Spinal cord (tissue), 9 donors: ENCODE measurements at regions not wholly inside any gene's neighbourhood (a gene's known extent, or its start where the extent isn't known, plus 50 kb on each side); places are given as distances from the start of the nearest gene placed in this dataset.

ENCODE experiments used
- DNase-seq, 6 donors: peaks; one replicate each; pipeline versions ENCODE4 v3.0.0 to v3.0.0-alpha.2; 2013 to 2015; ENCODE audit warnings: low spot score in 6 of 6, low read depth in 4 of 6
- H3K27ac ChIP-seq: one replicate; pipeline ENCODE4 v1.5.1; 2013; ENCODE audit warnings: low read depth, low read length, control low read depth
- H3K27me3 ChIP-seq: one replicate; pipeline ENCODE4 v1.6.1; 2013; ENCODE audit warnings: low read length; ENCODE audit not compliant: control insufficient read depth, insufficient read depth
- H3K36me3 ChIP-seq: one replicate; pipeline ENCODE4 v1.6.1; 2013; ENCODE audit warnings: low read length; ENCODE audit not compliant: control insufficient read depth, insufficient read depth
- H3K4me1 ChIP-seq: one replicate; pipeline ENCODE4 v1.6.1; 2013; ENCODE audit warnings: low read length; ENCODE audit not compliant: control insufficient read depth, insufficient read depth
- H3K4me3 ChIP-seq: one replicate; pipeline ENCODE4 v1.5.1; 2013; ENCODE audit warnings: low read depth, low read length, control low read depth
- H3K9me3 ChIP-seq: one replicate; pipeline ENCODE4 v1.6.1; 2013; ENCODE audit warnings: low read length; ENCODE audit not compliant: control insufficient read depth, insufficient read depth
- WGBS: methylation state at CpG from one replicate; pipeline ENCODE4 v1.1.5; 2013; ENCODE audit warnings: missing lambda C conversion rate; ENCODE audit not compliant: insufficient coverage; 5-methylcytosine and 5-hydroxymethylcytosine counted together
- donor health status: healthy.

DNA sequence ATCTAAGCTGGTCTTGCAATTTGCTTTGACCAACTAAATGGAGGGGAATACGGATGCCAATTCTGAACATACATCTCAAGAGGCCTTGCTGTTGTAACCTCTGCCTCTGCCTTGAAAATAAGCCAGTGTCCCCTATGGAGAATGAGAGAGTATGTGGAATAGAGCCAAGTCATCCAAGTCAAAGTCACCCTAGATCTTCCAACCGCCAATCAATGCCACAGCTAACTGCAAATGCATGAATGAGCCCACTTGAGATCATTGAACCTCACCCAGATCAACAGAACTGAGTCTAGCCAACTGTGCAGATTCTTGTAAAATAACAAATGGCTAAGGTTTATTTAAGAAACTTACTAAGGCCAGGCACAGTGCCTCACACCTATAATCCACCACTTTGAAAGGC lies 139.8 kb upstream of the TANK start:
- Histone ChIP-seq H3K4me1 (no peaks in the 10 kb centered on the region), H3K36me3 (no peaks in the 10 kb centered on the region), H3K27me3 (no peaks in the 10 kb centered on the region), H3K27ac (no peak overlapping the region), H3K4me3 (no peak overlapping the region), H3K9me3 (no peaks in the 10 kb centered on the region)
- DNase-seq: no peak
- WGBS: no CpG with 5 or more reads among the region's 2 CpGs

DNA sequence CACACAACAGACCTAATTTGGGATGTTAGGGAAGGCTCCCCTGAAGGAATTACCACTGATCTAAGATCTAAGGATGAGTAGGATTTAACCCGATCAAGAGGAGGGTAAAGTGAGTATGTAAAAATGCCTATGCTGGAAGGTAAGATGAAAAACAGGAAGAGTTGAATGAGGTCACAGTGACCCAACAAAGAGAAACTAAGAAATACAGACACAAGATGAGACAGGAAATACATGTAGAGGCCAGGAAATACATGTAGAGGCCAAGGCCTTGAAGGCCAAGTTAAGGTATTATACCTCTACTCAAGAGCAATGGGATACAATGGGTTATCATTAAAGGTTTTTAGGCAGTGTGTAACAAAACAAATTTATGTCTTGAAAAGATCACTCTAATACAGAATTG lies 131.6 kb upstream of the TANK start:
- no CpG with 5 or more reads among the region's 1 CpG for WGBS
- no peaks in the 10 kb centered on the region for H3K27me3 ChIP-seq
- H3K4me1 ChIP-seq: no peaks in the 10 kb centered on the region
- H3K27ac ChIP-seq: no peak overlapping the region
- no peak overlapping the region for H3K4me3 ChIP-seq
- DNase-seq: no peak
- H3K36me3 ChIP-seq: no peaks in the 10 kb centered on the region
- H3K9me3 ChIP-seq: no peaks in the 10 kb centered on the region

DNA sequence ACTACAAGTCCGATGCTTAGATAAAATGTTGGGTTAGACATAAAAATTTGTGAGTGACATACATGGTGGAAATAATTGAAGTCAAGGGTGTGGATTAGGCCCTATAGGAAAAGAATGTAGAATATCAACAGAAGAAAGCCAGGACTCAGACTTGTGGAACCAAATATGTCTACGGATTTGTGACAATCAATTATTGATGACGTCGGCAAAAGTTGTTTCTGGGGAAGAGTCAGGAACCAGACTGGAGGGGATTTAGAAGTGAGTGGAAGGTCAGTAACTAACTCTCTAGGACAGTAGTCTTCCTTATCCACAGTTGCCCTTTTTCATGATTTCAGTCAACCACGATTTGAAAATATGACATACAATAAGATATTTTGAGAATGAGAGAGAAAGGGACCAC lies 130.9 kb upstream of the TANK start:
- H3K4me3 ChIP-seq: no peak overlapping the region
- no peaks in the 10 kb centered on the region for H3K36me3 ChIP-seq
- H3K4me1 ChIP-seq: no peaks in the 10 kb centered on the region
- no peaks in the 10 kb centered on the region for H3K27me3 ChIP-seq
- no peaks in the 10 kb centered on the region for H3K9me3 ChIP-seq
- no peak for DNase-seq
- 93% methylated on average over 4 of the region's 5 CpGs for WGBS
- H3K27ac ChIP-seq: no peak overlapping the region

DNA sequence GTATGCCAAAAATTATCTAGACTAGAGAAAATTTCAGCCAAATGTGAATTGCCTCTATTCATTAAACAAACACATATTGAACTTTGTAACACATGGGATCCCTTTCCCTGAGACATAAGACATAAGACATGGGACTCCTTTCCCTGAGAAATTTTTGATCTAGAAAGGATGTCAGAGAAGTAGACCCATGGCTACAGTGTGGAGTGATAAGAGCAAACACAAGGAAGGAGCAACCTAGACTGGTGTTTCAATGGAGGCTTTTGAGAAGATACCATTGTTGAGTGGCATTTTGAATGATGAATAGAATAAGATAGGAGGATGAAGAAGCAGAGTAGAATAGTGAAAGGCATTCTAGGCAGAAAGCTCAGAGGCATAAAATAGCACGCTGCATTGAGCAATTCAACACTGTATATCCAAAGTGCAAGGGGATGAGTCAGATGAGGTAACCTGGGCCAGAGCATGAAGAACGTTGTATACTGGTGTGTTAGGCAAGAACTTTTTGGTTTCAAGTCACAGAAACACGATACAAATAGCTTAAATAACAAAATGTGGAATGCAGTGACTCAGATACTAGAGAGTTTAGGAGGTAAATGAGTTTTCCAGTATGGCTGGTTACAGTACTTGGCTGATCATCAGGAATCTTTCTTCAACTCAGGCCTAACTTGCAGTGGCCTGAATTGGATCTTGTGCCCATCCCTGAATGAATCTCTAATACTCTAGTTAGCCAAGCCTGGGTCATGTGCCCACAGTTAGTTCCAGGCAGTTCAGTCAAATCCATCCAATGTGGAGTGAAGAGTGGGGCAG lies 129.8 kb upstream of the TANK start:
- Histone ChIP-seq H3K4me3 (no peak overlapping the region), H3K36me3 (no peaks in the 10 kb centered on the region), H3K9me3 (no peaks in the 10 kb centered on the region), H3K4me1 (no peaks in the 10 kb centered on the region), H3K27me3 (no peaks in the 10 kb centered on the region), H3K27ac (no peak overlapping the region)
- DNase-seq: no peak
- WGBS: 92% methylated on average over 1 of the region's 3 CpGs

DNA sequence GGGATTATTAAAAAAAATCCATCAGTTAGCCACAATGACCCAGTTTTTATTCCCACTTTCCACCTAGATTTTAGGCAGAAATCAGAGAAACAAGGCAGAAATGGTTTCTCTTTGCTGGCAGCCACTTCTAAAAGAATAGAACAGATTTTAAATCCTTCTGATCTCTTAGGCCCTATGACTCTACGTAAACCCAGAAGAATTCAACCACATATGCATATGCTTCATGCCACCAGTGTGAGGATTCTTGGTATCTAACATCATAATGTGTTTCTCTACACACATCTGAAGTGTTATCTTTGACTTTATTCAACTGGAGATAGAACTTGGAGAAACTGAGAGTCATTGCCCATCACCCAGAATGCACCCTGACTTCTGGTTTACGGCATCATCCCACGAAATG lies 128.7 kb upstream of the TANK start:
- H3K4me1 ChIP-seq: no peaks in the 10 kb centered on the region
- no peaks in the 10 kb centered on the region for H3K36me3 ChIP-seq
- no peak overlapping the region for H3K4me3 ChIP-seq
- WGBS: 100% methylated on average over 1 of the region's 3 CpGs
- H3K27ac ChIP-seq: no peak overlapping the region
- H3K9me3 ChIP-seq: no peaks in the 10 kb centered on the region
- no peaks in the 10 kb centered on the region for H3K27me3 ChIP-seq
- DNase-seq: no peak

DNA sequence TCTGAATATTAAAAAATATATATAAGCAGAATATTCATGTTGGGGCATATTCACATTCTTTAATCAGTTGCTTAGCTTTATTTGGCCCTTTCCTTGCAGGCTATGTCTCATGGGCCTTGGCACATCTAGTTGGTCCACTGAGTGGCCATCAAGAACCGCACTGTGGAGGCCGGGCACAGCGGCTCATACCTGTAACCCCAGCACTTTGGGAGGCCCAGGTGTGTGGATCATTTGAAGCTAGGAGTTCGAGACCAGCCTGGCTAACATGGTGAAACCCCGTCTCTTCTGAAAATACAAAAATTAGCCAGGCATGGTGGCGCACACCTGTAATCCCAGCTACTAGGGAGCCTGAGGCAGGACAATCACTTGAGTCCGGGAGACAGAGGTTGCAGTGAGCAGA lies 127.6 kb upstream of the TANK start:
- no peak overlapping the region for H3K4me3 ChIP-seq
- H3K27me3 ChIP-seq: no peaks in the 10 kb centered on the region
- H3K4me1 ChIP-seq: no peaks in the 10 kb centered on the region
- no peak overlapping the region for H3K27ac ChIP-seq
- H3K36me3 ChIP-seq: no peaks in the 10 kb centered on the region
- 95% methylated on average over 7 of the region's 7 CpGs for WGBS
- no peaks in the 10 kb centered on the region for H3K9me3 ChIP-seq
- no peak for DNase-seq

DNA sequence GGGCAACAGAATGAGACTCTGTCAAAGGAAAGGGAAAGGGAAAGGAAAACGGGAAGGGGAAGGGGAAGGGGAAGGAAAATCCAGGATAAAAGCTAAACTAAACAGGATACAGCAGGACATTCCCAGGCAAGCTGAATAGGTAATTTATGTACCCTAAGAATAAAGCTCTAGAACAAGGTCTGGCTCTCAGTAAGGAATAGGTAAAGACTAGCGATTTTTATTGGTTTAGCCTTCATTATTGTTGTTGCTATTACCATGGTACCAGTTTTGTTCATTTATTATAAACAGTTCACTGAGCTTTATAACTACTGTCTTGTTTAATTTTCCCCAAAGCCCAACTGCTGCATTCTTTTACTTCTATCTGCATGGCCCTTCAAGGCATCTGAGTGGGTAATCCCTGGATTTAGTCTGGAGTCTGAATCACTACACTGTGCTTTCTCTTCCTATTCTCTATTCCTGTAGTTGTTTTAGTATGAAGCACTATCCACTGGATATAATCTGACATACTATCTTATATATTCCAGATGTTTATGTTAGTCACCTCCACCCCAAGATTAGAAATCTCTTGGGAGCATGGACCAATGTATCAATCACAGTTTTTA lies 127.1 kb upstream of the TANK start:
- Histone ChIP-seq H3K36me3 (no peaks in the 10 kb centered on the region), H3K27ac (no peak overlapping the region), H3K27me3 (no peaks in the 10 kb centered on the region), H3K4me1 (no peaks in the 10 kb centered on the region), H3K4me3 (no peak overlapping the region), H3K9me3 (no peaks in the 10 kb centered on the region)
- WGBS: 80% methylated on average over 1 of the region's 2 CpGs
- DNase-seq: no peak

DNA sequence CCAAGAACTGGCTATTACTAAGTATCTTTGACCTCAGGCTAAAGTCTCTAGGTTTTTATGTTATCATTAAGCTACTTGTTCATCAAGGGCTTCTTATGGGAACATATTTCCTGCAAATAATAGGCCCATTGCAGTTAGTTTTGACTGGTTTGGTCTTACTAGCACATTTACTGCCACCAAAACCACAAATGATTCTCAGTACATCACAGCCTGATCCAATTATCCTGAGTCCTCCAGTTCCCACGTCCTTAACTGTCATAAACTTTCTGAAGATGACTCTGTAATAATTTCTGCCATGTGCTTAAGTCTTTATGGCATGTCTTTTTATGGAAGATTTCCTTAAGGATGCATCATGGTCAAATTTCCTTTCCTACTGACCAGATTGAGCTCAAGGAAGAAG lies 123.3 kb upstream of the TANK start:
- Histone ChIP-seq H3K36me3 (no peaks in the 10 kb centered on the region), H3K27me3 (no peaks in the 10 kb centered on the region), H3K4me1 (no peaks in the 10 kb centered on the region), H3K4me3 (no peak overlapping the region), H3K27ac (no peak overlapping the region), H3K9me3 (no peaks in the 10 kb centered on the region)
- no peak for DNase-seq
- no CpG with 5 or more reads among the region's 1 CpG for WGBS

DNA sequence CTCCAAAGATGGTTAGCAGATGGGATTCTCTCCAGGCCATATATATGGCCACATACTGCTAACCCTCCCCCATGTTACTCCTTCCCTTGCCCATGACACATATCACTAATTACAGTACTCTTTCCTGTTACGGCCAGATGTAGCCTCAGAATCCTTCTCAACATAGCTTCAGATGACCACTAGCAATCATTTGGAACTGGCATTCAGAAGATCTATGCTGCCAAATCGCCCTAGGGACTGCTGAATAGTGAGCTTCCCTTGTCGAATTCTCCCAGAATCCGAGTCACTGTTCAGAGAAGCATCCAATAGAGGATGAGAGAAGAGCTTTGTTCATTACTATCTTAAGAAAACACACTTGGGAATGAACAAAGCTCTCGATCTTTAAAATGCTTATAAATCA lies 121.2 kb upstream of the TANK start:
- Histone ChIP-seq H3K4me1 (no peaks in the 10 kb centered on the region), H3K27me3 (no peaks in the 10 kb centered on the region), H3K36me3 (no peaks in the 10 kb centered on the region), H3K4me3 (no peak overlapping the region), H3K27ac (no peak overlapping the region), H3K9me3 (no peaks in the 10 kb centered on the region)
- no peak for DNase-seq
- WGBS: 92% methylated on average over 1 of the region's 5 CpGs

DNA sequence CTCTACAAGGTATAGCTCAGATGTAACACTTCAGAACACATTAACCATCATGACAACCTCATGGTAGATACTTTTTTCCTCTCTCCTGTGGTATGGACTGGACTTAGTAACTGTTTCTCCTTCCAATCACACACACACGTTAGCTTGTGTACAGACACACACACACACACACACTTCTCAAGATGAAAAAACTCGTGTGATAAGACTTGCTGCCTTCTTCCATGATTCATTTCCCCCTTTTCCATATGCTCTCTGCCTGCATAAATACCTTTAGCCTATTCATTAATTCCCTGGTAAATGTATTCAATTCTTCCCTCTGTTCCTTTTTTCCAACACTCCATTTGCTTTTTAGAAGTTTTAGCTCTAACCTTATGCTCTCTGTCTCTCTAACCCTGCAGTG lies 118.9 kb upstream of the TANK start:
- Histone ChIP-seq H3K9me3 (no peaks in the 10 kb centered on the region), H3K4me1 (no peaks in the 10 kb centered on the region), H3K4me3 (no peak overlapping the region), H3K27me3 (no peaks in the 10 kb centered on the region), H3K36me3 (no peaks in the 10 kb centered on the region), H3K27ac (no peak overlapping the region)
- DNase-seq: no peak
- 80% methylated on average over 2 of the region's 2 CpGs for WGBS
